Epithelial cell of esophagus (primary cell): ENCODE measurements at regions not wholly inside any gene's neighbourhood (a gene's known extent, or its start where the extent isn't known, plus 50 kb on each side); places are given as distances from the start of the nearest gene placed in this dataset.

Experiments used
- DNase-seq: peaks from one replicate; pipeline ENCODE4 v3.0.0; 2010; ENCODE audit warnings: low read depth
- H3K4me3 ChIP-seq: 2 replicates; pipeline ENCODE4 v1.5.1; 2011; ENCODE audit warnings: mild to moderate bottlenecking, low read length, control low read depth
- TF ChIP-seq, protein P1 (sequence below): IDR thresholded peaks from 2 replicates; pipeline ENCODE4 v1.5.1; 2011; ENCODE audit warnings: low read depth, mild to moderate bottlenecking, low read length, control low read depth, inconsistent platforms; ENCODE audit not compliant: insufficient read depth; ENCODE audit errors: missing control alignments

DNA sequence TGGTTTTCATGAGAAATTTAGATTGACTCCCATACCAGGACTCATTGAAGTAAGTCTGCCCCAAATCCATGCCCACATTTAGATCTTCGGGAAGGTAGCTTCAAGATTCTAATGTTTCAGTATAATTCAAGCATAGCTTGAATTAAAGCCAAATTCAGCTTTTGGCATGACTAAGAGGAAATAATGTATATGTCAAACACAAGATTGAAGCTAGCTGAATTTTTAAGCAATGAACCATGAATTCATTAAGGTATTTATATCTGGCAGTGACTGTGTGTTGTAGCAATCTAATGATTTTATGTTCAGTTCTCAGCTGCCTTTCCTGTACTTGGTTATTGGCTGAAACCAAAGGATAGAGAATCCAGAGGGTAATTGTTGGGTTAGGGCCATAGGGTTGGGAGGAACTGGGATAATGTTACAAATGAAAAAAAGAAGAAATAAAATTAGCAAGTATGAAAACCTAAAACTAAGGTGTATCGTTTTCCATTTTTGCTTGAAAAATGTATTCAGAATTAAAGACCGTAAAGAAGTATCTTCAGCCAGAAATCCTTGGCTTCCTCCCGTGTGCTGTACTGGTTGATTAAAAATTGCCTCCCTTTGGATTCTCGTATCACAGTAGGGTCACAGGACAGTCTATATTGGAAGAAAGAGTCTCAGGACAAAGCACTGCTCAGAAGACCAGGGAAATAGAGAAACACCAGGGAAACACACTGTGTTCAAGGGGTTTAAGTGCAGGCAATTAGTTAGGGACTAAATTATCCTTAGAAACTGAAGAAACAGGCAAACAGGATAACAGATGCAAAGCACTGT is 119.0 kb upstream of the FN1 start:
- H3K4me3 ChIP-seq = no peak overlapping the region
- DNase-seq = peak; percentile 68
- TF ChIP-seq, protein P1, sequence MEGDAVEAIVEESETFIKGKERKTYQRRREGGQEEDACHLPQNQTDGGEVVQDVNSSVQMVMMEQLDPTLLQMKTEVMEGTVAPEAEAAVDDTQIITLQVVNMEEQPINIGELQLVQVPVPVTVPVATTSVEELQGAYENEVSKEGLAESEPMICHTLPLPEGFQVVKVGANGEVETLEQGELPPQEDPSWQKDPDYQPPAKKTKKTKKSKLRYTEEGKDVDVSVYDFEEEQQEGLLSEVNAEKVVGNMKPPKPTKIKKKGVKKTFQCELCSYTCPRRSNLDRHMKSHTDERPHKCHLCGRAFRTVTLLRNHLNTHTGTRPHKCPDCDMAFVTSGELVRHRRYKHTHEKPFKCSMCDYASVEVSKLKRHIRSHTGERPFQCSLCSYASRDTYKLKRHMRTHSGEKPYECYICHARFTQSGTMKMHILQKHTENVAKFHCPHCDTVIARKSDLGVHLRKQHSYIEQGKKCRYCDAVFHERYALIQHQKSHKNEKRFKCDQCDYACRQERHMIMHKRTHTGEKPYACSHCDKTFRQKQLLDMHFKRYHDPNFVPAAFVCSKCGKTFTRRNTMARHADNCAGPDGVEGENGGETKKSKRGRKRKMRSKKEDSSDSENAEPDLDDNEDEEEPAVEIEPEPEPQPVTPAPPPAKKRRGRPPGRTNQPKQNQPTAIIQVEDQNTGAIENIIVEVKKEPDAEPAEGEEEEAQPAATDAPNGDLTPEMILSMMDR = no peak

DNA sequence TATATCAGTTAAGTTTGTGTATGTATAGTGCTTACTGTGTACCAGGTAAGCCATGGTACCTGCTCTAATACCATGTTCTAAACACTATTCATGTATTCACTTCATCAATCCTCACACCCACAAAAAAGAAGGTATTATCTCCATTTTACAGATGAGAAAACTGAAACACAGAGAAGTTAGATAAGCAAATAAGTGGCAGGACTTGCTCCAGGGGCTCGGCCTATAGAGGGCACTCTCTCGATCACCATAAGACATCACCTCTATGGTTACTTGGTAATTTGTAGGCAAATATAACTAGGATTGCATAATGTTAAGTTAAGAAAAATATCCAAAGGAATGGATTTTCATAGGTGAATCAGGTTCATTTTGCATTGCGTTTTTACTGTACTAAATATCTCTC is 118.1 kb upstream of the FN1 start:
- DNase-seq = peak; percentile 21
- no peak overlapping the region for H3K4me3 ChIP-seq
- TF ChIP-seq, protein P1 = peak; percentile 16

DNA sequence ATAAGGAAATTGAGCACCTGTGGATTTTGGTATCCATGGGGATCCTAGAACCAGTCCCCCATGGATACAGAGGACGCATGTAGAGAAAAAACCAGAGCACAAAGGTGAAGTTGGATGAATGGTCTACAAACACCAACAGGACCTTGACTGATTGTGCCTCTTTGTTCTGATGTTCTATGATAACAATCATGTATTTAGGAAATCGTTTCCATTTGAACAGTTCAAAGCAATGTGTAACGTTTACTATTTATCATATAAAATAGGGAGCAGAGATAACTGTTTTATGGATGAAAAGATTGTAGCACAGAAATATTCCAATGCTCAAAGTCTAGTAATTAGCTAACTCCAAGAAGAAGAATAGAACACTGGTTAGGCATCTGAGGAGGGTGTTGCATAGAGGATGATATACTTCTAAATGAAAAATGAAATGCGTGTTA is 116.3 kb upstream of the FN1 start:
- TF ChIP-seq, protein P1 = no peak
- no peak overlapping the region for H3K4me3 ChIP-seq
- no peak for DNase-seq

DNA sequence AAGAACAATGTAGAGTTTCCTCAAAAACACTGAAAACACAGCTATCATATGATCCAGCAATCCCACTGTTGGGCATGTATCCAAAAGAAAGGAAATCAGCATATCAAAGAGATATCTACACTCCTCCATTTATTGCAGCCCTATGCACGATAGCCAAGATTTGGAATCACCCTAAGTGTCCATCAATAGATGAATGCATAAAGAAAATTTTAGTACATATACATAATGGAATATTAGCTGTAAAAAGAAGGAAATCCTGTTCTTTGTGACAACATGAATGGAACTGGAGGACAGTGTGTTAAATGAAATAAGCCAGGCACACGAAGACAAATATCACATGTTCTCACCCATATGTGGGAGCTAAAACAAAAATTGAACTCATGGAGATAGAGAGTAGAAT is 114.5 kb upstream of the FN1 start:
- TF ChIP-seq, protein P1 = no peak
- H3K4me3 ChIP-seq = no peak overlapping the region
- DNase-seq = no peak

DNA sequence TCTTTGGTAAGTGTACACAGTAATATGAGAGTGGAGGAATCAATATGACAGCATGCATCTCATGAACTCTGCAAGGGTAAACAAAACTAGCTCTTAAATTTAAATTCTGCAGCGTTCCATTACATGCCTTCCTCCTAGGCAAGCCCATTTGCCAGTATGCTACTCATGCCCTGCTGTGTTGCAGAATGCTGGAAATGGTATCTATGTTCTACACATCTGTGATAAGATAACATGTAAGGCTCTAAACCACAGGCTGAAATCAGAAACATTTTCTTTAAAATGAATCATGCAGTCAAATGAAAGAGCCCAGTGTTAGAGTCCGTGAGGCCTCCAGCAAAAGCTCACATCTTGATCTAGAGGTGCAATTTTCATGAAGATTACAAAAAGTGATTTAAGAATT is 112.8 kb upstream of the FN1 start:
- no peak for DNase-seq
- TF ChIP-seq, protein P1 = no peak
- H3K4me3 ChIP-seq = no peak overlapping the region

DNA sequence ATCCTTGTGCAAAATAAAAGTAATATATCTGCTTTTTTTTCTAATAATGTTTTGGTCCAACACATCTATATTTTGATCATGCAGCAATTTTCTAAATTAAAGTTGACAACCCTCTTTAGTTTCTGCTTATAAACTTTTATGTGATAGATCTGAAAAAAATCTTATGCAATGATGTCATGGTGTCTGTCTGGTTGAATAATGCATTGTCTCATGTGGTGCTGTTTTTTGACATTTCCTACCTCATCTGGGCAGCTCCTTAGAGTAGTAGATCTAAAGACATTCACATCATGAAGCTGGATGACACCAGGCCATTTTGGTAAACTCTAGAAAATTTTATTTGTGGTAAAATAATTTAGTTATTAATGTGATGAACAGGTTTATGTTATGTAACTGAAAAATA is 106.8 kb upstream of the FN1 start:
- DNase-seq = peak; percentile 13
- TF ChIP-seq, protein P1 = no peak
- H3K4me3 ChIP-seq = no peak overlapping the region

DNA sequence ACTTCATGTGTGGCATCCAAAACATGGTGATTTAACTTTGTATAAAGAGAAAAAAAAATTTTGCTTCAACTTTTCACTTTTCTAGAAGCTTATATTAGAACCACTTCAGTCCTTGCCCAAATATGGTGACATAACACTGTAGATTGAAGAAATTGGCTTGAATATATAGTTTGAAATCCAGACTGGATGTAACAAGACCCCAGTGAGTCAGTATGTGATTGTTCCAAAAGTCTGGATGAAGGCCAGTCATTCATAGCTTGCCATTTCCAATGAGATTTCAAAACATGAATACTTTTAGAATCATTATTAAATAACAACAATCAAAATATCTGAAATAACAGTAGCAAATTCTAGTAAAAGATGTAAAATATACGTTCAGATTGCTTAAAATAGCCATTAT is 104.8 kb upstream of the FN1 start:
- TF ChIP-seq, protein P1 = no peak
- peak; percentile 79 for DNase-seq
- H3K4me3 ChIP-seq = no peak overlapping the region
